ENCODE measurements at regions not wholly inside any gene's neighbourhood (a gene's known extent, or its start where the extent isn't known, plus 50 kb on each side); places are given as distances from the start of the nearest gene placed in this dataset.
"Not testable (repeated sequence)": the region's sequence is repeated elsewhere in the genome, so short reads cannot be mapped to it uniquely, and the experiment has no call there.

DNA sequence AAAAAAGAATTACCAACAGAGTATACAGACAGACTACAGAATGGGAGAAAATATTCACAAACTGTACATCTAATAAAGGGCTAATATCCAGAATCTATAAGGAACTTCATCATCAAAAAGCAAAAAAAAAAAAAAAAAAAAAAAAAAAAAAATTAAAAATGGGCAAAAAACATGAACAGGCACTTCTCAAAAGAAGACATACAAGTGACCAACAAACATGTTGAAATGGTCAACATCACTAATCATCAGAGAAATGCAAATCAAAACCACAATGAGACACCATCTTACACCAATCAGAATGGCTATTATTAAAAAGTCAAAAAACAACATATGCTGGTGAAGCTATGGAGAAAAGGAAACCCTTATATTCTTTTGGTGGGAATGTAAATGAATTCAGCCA is 952.8 kb downstream of the LRRIQ3 start:
- H3K27ac Mint-ChIP-seq, H3K27me3 Mint-ChIP-seq, H3K4me1 Mint-ChIP-seq, H3K36me3 Mint-ChIP-seq, H3K4me3 Mint-ChIP-seq: not testable (repeated sequence)
- peaks cover 15% of the 10 kb centered on the region for H3K9me3 Mint-ChIP-seq

DNA sequence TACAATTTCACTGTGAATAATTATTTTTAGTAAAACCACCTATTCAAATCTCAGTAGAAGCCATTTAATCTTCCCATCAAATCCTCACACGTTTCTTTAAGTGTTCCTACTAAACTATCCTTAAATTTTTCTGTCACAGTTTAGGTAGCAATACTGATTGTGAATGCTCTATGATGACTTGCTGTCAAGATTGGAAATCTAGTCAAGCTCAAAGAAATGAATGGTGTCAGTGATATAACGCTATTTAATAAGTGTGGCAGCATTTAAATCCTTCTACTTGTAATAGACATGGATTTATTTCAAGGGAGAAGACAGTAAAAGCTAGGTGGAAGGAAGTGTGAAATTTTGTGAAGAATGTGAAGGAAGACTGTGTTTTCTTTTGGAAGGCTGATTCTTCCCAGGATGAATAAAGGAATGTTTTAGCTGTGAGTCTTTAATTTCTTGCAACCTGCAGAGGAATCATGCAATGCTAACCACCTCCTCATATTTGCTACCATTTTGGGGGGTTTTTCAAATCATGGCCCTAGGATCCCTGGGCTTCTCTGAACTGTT is 936.7 kb upstream of the NEGR1 start:
- Mint-ChIP-seq H3K4me3 (no peak overlapping the region), H3K4me1 (no peaks in the 10 kb centered on the region), H3K27ac (no peak overlapping the region), H3K9me3 (peaks cover 20% of the 10 kb centered on the region), H3K27me3 (no peaks in the 10 kb centered on the region), H3K36me3 (no peaks in the 10 kb centered on the region)

DNA sequence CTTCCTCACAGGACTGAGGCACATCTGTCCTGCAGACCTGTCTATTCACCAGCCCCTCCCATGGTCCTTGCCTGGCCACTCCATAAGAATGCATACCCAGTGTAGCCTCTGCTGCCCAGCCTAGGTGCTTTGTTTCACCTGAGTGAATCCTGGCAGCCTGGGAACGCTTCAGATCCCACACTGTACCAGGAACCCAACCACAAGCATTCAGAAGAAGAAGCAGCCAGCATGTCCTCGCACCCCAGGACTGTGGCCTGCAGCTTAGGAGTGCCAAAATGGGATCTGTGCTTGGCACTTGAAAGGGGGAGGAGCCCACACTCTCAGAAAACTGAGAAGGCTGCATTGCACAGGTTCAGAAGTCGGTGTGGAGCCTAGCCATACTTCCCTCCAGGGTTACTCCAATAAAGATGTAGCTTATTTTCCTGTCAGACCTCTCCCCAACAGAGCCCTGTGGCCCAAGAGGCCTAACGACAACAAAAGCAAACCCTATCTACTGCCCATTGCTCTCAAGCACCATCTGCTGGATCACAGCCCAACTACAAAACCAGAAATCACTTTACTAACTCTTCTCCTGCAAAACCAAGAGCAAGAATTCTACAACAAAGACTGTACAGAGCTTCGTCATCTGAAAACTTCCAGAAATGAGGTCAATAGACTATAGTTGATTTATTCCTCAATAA is 923.1 kb upstream of the NEGR1 start:
- H3K27me3 Mint-ChIP-seq = no peaks in the 10 kb centered on the region
- no peak overlapping the region for H3K27ac Mint-ChIP-seq
- no peaks in the 10 kb centered on the region for H3K4me1 Mint-ChIP-seq
- no peaks in the 10 kb centered on the region for H3K36me3 Mint-ChIP-seq
- H3K4me3 Mint-ChIP-seq = no peak overlapping the region
- H3K9me3 Mint-ChIP-seq = peaks cover 6% of the 10 kb centered on the region

DNA sequence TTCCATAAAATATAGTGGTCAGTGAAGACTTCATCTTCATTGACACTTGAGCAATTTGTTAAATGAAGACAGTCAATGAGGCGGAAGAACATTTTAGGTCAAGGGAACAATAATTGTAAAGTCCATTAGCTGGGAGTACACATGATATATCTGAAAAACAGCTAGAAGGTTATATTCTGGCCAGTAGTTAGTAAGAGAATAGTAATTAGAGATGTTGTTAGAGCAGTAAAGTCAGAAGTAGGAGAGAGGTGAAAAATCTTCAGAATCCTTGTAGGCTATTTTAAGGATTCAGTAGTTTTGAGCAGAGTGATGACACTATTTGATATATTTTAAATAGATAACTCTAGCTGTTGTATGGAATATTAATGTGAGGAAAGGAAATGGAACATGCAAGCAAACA is 915.6 kb upstream of the NEGR1 start:
- Mint-ChIP-seq H3K9me3 (no peaks in the 10 kb centered on the region), H3K27me3 (no peaks in the 10 kb centered on the region), H3K4me1 (no peaks in the 10 kb centered on the region), H3K4me3 (no peak overlapping the region), H3K36me3 (no peaks in the 10 kb centered on the region), H3K27ac (no peak overlapping the region)

DNA sequence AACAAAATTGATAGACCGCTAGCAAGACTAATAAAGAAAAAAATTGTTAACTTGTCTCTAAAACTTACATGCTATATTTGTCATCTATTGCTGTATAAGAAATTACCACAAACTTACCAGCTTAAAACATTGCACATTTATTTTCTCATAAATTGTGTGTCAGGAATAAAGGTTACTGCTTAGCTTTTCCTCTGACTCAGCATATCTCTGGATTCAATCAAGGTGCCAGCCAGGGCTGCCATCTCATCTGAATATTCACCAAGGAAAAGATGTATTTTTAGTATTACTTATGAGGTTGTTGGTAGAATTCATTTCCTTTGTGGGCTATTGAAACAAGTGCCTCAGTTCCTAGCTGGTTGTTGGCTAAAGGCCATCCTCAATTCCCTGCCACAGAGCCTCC is 912.6 kb upstream of the NEGR1 start:
- Mint-ChIP-seq H3K36me3 (no peaks in the 10 kb centered on the region), H3K27ac (no peak overlapping the region), H3K4me3 (no peak overlapping the region), H3K4me1 (no peaks in the 10 kb centered on the region), H3K9me3 (no peaks in the 10 kb centered on the region), H3K27me3 (no peaks in the 10 kb centered on the region)

DNA sequence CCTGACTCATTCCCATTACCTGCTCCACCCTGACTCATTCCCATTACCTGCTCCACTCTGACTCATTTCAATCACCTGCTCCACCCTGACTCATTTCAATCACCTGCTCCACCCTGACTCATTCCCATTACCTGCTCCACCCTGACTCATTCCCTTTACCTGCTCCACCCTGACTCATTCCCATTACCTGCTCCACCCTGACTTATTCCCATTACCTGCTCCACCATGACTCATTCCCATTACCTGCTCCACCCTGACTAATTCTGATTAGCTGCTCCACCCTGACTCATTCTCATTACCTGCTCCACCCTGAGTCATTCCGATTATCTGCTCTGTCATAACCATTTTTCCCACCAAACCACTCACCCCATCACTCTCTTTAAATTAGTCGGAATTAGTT is 901.2 kb upstream of the NEGR1 start:
- not testable (repeated sequence) for H3K4me3 Mint-ChIP-seq, H3K9me3 Mint-ChIP-seq, H3K27ac Mint-ChIP-seq, H3K36me3 Mint-ChIP-seq, H3K27me3 Mint-ChIP-seq, H3K4me1 Mint-ChIP-seq

DNA sequence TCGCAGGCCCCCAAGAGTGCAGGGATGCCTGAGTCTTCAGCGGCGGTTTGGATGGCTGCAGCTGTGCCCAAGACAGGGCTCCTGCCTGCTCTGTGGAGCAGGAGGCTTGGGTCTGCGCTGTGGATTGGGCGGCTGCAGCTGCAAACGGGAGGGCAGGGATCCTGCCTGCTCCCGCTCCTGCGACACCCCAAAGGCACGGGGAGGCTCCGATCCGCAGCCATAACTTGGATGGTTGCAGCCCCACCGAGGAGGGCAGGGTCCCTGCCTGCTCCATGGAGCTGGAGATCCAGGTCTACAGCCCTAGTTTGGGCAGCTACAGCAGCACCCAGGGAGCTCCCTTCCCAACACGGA is 898.8 kb upstream of the NEGR1 start:
- Mint-ChIP-seq H3K9me3 (peaks cover 6% of the 10 kb centered on the region), H3K27ac (no peak overlapping the region), H3K4me1 (no peaks in the 10 kb centered on the region), H3K27me3 (no peaks in the 10 kb centered on the region), H3K4me3 (no peak overlapping the region), H3K36me3 (no peaks in the 10 kb centered on the region)

DNA sequence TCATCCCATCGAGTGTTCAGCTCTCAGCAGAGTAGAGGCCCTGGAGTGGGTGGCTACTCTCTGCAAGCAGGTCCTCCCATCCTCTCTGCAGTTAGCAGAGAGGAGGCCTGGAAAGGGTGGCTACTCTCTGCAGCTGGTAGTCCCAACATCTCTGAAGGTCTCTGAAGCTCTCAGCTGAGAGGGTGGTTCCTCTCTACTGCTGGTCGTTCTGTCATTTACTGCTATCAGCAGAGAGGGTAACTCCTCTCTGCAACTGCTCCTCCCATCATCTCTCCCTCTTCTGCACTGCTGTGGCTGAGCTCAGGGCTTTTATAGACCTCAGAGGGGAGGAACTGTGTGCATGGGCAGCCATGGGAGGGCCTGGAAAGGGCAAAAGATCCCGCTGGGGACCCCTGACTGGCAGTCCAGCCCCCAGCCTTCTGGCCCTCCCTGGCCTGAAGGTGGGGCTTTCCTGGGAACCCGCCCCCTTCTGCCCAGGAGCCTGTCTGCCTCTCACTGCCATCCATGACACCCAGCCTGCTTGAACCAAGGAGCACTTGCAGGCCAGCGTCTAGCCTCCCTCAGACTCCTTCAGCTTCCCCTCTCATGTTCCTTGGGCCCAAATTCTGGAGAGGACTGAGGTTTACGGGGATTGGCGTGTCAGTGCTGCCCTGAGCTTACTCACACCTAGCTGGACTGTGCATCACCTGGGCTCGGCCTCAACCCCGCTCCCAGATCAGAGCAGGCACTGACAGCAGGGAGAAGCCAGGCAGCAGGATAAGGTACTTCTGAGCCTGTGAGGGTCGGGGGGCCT is 898.3 kb upstream of the NEGR1 start:
- Mint-ChIP-seq H3K4me3 (no peak overlapping the region), H3K36me3 (no peaks in the 10 kb centered on the region), H3K4me1 (no peaks in the 10 kb centered on the region), H3K27ac (no peak overlapping the region), H3K27me3 (no peaks in the 10 kb centered on the region), H3K9me3 (peaks cover 6% of the 10 kb centered on the region)

DNA sequence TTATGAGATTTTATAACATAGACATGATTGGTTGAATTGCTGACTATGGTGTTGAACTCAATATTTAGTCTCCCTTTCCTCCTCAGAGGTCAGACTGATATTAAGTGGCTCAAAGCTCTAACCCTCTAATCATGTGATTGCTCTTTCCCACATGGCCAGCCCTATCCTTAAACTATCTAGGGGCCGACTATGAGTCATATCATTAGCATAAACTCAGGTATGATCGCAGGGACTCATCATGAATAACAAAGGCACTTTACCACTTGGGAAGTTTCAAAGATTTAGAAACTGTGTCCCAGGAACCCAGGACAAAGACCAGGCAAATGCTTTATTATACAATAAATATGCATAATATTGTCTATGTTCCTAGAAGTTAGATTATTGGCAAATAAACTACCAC is 894.6 kb upstream of the NEGR1 start:
- Mint-ChIP-seq H3K36me3 (no peaks in the 10 kb centered on the region), H3K27ac (no peak overlapping the region), H3K9me3 (peaks cover 2% of the 10 kb centered on the region), H3K27me3 (no peaks in the 10 kb centered on the region), H3K4me1 (no peaks in the 10 kb centered on the region), H3K4me3 (no peak overlapping the region)

DNA sequence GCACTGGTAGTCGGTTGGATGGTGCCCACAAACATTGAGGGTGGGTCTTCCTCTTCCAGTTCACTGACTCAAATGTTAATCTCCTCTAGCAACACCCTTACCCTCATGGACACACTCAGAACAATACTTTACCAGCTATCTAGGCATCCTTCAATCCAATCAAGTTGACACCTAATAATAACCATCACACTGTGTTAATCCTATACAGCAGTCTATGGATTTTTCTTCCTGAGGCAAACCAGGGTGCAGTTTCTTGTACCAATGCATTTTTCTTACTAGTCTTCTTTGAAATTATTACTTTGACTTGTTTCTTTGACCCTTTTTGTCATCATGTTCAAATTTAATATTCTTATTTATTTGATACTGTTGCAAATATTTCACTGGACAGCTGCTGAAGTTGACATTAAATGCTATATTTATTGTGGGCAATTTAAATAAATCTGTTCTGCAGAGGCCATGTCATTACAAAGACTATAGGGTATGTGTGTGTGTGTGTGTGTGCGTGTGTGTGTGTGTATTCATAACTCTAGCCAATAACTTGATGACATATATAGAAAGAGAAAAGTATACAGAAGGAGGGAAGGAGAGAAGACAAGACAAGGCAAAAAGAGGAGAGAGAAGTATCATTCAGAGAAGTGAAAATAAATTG is 884.8 kb upstream of the NEGR1 start:
- H3K27me3 Mint-ChIP-seq = no peaks in the 10 kb centered on the region
- peaks cover 10% of the 10 kb centered on the region for H3K9me3 Mint-ChIP-seq
- no peak overlapping the region for H3K4me3 Mint-ChIP-seq
- no peaks in the 10 kb centered on the region for H3K36me3 Mint-ChIP-seq
- H3K27ac Mint-ChIP-seq = no peak overlapping the region
- H3K4me1 Mint-ChIP-seq = no peaks in the 10 kb centered on the region

DNA sequence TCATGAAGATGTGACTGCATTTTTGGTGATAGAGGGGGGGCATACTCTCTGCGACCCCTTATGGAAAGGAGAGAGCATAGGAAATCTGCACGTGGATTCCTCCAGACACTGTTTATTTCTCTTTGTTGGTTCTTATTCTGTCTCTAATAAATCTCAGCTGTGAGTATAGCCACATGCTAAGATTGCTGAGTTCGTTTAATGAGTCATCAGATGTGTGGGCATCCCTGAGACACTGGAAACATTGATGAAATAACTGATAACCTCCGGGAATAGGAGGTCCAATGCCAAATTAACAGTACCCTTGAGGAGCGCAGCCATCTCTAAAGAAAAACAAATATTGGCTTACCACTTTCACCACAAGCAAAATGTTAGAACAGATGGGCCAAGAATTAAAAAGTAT is 880.2 kb upstream of the NEGR1 start:
- Mint-ChIP-seq H3K27me3 (no peaks in the 10 kb centered on the region), H3K4me3 (no peak overlapping the region), H3K36me3 (no peaks in the 10 kb centered on the region), H3K9me3 (peaks cover 4% of the 10 kb centered on the region), H3K4me1 (no peaks in the 10 kb centered on the region), H3K27ac (no peak overlapping the region)

DNA sequence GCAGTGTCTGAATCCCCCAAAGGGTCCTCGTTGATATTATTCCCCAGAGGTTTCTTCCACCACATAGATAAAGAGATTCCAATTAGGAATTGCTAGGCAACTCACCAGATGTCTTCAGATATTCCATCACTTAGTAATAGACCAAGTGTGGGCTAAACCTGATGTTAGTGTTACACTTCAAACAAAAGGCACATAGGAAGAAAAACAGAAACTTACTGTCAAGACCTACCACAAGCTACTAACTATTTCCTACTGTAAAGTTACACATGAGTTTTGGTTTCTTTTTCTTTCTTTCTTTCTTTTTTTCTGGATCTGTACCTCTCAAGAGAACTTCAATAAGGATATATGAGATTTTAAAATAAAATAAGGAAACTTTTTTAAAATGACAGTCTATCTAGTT is 879.1 kb upstream of the NEGR1 start:
- Mint-ChIP-seq H3K36me3 (no peaks in the 10 kb centered on the region), H3K4me3 (no peak overlapping the region), H3K27me3 (no peaks in the 10 kb centered on the region), H3K4me1 (no peaks in the 10 kb centered on the region), H3K27ac (no peak overlapping the region), H3K9me3 (peaks cover 8% of the 10 kb centered on the region)

DNA sequence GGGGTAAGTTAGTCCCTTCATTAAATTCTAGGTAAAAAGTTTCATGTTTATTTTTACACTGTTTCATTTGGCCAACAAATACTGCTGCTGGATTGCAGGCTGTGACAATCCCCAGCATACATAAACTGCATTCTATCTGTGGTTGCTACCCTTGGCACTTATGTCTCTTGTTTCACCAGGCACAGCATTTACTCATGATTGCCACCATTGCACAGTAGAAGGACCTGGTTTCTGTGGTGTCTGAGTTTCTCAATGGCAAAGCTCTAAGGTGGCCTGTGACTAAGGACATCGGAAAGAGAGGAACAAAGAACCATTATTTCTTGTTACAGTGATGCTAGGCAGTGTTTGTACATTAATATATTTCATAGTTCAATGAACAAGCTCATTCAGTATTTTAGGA is 878.4 kb upstream of the NEGR1 start:
- Mint-ChIP-seq H3K36me3 (no peaks in the 10 kb centered on the region), H3K4me1 (no peaks in the 10 kb centered on the region), H3K27ac (no peak overlapping the region), H3K4me3 (no peak overlapping the region), H3K27me3 (no peaks in the 10 kb centered on the region), H3K9me3 (peaks cover 8% of the 10 kb centered on the region)

DNA sequence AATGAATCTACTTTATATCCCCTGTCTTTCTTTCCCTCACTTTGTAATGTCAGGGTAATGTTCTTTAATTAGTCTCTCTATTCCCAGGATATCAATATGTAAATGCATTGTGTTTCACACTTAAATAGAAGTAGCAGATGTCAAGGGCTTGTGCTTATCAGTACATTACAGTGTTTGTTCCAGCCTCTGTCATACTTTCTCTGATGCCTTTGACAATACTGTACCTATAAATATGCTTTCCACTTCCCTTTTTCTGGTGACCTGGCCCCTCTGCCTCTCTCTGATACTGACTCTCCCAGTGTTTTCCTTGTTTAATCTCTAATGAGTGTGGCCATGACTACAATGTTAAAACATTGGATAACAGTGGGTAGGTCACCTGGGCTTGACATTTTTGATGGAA is 862.0 kb upstream of the NEGR1 start:
- Mint-ChIP-seq H3K27me3 (no peaks in the 10 kb centered on the region), H3K9me3 (peaks cover 11% of the 10 kb centered on the region), H3K4me3 (no peak overlapping the region), H3K4me1 (no peaks in the 10 kb centered on the region), H3K27ac (no peak overlapping the region), H3K36me3 (no peaks in the 10 kb centered on the region)

DNA sequence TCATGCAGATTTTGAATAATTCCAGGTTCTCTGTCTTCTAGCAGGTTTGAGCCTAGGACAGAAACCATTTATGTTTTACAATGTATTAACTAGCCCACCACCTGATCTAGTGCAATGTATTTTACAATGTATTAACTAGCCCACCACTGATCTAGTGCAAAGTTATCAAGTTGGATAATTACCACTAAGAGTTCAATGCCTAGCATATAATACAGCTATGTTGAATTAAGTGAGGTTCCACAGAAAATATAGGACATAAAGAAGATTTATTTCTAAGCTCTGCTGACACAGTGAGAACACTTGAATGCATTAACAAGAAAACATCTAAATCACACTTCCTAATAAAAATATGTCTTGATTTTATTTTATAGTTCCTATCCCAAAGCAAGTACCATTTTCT is 854.6 kb upstream of the NEGR1 start:
- H3K27me3 Mint-ChIP-seq = no peaks in the 10 kb centered on the region
- H3K9me3 Mint-ChIP-seq = peaks cover 10% of the 10 kb centered on the region
- no peaks in the 10 kb centered on the region for H3K4me1 Mint-ChIP-seq
- H3K4me3 Mint-ChIP-seq = no peak overlapping the region
- no peaks in the 10 kb centered on the region for H3K36me3 Mint-ChIP-seq
- H3K27ac Mint-ChIP-seq = no peak overlapping the region

DNA sequence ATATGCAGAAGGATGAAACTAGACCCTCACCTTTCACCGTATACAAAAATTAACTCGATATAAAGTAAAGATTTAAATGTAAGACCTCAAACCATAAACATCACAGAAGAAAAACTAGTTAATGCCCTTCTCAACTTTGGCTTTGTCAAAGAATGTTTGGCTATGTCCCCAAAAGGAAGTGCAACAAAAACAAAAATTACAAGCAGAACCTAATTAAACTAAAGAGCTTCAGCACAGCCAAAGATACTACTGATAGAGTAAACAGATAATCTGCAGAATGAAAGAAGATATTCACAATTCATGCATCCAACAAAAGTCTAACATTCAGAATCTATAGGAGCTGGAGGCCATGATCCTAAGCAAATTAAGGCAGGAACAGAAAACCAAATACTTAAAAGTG is 824.6 kb upstream of the NEGR1 start:
- H3K36me3 Mint-ChIP-seq = no peaks in the 10 kb centered on the region
- H3K27ac Mint-ChIP-seq = no peak overlapping the region
- no peaks in the 10 kb centered on the region for H3K27me3 Mint-ChIP-seq
- no peak overlapping the region for H3K4me3 Mint-ChIP-seq
- peaks cover 4% of the 10 kb centered on the region for H3K9me3 Mint-ChIP-seq
- H3K4me1 Mint-ChIP-seq = no peaks in the 10 kb centered on the region
